GM18907 (cell line): ENCODE measurements at regions not wholly inside any gene's neighbourhood (a gene's known extent, or its start where the extent isn't known, plus 50 kb on each side); places are given as distances from the start of the nearest gene placed in this dataset.
"Not testable (repeated sequence)": the region's sequence is repeated elsewhere in the genome, so short reads cannot be mapped to it uniquely, and the experiment has no call there.

Experiments
- ATAC-seq: cut with Tn5 transposase; IDR thresholded peaks from one replicate; pipeline ENCODE4 v1.9.1; 2021; ENCODE audit warnings: mild to moderate bottlenecking, moderate library complexity; ENCODE audit not compliant: unreplicated experiment

DNA sequence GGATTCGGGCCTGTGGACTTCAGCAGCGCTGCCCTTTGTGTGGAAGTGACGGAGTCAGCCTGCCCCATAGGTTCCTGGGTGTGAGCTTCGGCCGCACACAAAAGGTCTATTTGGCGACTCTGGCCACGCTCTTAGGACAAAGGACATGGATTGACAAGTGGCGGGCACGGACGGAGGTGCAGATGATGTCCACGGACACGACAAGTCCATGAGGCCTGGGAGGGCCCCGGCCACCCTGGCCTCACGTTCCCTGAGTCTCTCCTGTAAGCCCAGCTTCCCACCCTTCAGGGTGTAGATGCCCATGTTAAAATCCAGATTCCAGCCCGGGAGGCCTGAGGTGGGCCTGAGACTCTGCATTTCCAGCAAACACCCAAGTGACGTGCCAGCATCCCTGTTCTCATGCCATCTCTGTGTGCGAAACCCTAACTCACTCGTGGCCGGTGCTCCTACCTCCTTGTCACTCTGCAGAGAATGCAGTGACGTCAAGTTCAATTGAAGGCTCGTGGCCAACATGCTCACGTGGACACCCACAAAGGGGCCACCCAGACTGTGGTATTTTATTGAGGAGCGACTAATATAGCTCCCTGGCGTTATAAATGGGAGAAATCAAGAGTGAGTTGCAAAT lies 111.7 kb downstream of the RTP5 start:
- no peak for ATAC-seq

DNA sequence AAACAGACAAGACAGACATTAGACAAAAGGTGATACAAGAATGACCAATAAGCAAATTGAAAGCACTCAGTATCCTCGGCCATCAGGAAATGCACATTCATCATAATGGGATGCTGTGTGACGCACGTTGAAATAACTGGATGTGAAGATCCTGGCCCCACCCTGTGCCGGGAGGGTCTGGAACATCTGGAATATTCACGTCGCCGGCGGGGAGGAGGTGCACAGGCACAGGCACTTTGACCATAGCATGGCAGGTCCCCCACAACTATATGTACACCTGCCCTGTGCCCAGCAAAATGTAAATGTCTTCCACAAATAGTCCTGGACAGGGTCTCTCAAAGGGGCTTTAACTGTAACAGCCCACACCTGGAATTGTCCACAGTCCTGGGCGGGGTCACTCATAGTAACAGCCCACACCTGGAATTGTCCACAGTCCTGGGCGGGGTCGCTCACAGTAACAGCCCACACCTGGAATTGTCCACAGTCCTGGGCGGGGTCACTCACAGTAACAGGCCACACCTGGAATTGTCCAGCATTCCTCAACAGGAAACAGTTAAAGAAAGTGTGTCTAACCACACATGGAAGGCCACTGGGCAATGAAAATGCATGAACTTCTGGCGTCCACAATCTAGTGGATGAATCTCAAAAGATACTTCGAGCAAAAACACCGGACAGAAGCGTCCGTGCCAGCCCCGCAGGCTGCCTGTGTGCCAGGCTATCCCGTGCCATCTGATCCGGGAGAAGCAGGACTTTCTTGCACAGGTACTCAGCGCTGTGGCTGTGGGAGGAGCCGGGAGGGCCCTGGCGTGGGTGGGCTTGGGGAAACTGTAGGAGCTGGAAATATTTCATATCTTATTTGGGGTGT lies 113.4 kb downstream of the RTP5 start:
- no peak for ATAC-seq

DNA sequence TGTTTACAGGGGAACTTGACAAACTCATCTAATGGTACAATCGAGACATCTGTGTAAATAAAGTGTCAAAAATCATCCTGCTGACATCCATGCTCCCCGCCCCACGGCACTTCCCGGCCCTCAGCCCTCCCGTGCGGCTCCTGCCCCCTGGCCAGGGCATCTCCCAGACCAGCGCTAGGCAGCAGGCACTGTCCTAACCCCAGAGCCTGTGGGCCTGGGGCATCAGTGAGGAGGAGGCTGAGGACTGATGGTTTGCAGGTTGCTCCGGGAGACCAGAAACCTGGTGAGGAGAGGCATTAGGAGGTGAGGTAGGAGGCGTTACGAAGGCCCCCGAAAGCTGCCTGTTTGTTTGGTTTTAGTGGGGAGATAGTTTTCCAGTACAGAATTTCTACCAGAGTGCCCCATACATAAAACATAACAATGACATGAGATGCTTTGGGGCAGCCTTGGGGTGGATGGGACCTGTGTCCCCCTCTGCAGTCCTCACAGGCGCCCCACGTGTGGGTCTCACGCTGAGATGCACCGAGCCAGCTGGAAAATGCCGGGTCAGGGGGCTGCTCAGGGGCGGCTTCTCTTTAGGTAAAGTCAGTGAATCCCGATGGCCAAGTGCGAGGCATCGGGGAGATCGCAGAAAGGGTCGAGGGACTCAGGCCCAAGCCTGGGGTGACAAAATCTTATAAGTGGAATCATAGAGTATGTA lies 114.2 kb downstream of the RTP5 start:
- no peak for ATAC-seq

DNA sequence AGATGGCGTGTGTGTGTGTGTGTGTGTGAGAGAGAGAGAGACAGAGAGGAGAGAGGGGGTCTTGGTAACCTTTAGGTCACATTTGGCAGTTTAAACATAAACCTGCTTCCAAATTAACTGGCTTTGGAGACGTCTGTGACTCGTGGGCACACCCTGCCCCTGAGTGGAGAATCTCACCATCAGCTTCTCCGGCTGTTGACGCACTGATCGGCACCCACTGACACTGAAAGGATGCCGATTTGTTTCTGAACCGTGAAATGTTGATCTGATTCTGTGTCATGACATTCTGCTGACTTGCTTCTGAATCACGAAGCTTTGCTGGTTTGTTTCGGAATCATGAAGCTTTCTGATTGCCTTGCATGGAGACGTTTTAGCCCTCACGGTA lies 114.7 kb downstream of the RTP5 start:
- no peak for ATAC-seq

DNA sequence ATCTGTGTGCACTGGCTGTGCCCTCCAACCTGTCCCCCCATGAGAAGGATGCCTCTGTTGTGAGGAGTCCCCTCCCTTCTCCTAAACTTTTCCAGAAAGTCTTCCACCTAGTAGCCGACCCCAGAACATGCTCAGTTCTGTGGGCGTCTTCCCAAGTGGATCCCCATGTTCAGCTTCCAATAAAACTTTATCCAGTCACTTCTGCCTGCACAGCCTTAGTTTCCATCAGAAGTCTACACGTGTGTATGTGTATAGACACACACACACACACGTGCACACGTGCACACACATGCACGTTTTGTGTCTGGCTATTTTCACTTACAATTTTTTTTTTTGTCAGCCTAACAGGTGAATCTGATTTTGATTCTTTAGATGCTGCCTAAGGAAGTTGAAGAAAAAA lies 115.1 kb downstream of the RTP5 start:
- no peak for ATAC-seq

DNA sequence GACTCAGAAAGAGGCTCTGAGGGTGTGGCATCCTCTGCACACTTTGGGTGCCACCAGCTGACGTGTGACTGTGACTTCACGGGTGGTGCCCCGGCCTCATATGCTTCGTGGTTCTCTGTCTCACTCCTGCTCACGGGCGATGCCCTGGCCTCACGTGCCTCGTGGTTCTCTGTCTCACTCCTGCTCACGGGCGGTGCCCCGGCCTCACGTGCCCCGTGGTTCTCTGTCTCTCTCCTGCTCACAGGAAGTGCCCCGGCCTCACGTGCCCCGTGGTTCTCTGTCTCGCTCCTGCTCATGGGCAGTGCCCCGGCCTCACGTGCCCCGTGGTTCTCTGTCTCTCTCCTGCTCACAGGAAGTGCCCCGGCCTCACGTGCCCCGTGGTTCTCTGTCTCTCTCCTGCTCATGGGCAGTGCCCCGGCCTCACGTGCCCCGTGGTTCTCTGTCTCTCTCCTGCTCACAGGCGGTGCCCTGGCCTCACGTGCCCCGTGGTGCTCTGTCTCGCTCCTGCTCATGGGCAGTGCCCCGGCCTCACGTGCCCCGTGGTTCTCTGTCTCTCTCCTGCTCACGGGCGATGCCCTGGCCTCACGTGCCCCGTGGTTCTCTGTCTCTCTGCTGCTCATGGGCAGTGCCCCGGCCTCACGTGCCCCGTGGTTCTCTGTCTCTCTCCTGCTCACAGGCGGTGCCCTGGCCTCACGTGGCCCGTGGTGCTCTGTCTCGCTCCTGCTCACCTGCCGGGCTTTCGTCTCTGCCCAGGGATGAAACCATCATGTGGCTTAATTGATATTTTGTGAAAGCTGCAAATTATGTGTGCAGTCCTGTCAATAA lies 115.8 kb downstream of the RTP5 start:
- ATAC-seq, result not testable (repeated sequence)

DNA sequence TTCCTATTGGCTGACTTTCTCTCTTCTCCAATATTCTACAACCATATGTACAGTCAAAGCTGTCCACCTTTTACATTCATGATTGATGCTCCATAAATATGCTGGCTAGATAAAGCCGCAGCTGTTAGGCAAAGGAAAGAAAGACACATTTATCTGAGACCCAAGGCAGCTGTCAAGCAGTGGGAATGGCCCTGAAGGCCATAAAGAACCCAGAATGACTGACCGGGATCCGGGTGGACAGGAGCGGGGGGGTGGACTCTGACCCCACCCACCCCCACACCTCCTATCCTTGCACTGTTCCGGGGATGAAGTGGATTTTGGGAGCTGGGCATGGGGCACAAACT lies 116.4 kb downstream of the RTP5 start:
- no peak for ATAC-seq

DNA sequence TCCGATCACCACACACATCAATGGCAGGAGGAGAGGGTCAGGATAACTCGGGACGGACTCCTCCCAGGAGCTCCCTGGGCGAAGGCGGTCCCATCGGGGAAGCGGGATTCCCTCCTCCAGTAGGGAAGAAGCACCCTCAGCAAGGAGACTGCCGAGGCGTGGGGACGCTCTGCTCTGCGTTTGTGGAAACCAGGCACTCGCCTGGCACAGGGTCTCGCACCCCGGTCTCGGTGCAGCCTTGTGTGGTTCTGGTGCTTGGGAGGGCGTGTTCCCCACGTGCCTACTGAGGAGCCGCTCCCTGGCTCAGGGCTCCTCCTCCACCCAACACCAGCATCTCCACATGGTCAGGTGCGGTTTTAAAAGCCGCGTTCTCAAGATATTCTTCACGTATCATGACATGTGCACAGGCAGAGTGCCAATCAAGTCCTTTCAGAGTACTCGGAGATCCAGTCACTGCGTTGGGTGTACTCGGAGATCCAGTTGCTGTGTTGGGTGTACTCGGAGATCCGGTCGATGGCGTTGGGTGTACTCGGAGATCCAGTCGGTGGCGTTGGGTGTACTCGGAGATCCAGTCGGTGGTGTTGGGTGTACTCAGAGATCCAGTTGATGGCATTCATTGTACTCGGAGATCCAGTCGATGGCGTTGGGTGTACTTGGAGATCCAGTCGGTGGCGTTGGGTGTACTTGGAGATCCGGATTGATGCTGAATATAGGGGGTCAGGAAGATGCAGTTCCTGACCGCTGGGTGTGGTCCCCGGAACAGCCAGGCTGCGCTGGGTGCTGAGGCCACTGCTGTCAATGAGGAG lies 117.5 kb downstream of the RTP5 start:
- ATAC-seq, result no peak

DNA sequence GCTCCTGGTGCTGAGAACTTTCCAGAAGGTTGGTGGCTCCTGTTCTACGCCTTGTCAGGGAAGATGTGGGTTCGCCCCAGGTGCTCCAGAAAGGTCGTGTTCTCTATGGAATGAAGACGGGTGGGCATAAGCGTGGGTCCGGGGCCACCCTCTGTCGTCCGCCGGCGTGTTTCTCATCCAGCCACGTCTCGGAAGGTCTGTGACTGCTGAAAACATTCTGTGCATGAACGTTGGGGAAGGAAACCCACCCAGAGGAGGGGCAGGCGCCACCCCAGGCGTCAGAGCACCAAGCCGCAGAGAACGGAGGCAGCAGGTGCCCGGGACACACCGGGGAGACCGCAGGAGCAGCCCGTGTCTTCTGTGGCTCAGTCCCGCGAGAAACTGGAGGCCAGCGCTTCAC lies 118.2 kb downstream of the RTP5 start:
- ATAC-seq, result no peak

DNA sequence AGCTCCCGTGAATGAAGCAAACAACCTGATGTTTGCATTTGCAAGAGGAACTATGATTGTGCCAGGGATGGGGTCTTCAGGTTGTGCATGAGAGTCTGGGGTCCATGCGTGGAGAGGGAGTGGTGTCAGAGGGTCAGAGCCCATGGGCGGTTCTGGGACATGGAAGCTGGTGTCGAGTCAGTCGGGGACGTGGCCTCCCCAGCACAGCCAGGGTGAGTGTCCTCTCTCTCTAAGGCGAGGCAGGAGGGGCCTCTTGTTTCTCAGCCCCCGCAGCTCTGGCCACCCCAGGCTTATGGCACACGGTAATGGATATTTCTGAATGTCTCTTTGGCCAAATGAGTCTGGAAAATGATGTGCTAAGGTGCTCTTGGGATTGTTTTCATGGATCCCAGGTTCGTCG lies 118.6 kb downstream of the RTP5 start:
- no peak for ATAC-seq

DNA sequence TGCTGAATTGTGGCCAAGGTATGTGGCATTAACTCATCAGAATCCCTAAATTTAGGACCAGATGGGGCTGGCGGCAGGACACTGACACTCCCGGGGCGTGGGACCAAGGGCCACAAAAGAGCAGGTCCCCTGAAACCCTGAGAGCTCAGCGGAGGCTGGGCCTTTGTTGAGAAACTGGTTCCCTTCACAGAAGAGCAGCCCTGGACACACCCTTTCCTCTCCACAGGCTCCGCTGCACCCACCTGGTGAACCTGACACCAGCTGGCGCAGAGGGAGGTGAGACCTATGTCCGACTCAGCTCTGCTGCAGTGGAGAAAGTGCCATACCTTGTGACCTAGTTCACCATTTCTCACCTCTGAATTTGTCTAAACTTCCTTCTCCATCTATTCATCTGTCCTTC lies 119.5 kb downstream of the RTP5 start:
- no peak for ATAC-seq

DNA sequence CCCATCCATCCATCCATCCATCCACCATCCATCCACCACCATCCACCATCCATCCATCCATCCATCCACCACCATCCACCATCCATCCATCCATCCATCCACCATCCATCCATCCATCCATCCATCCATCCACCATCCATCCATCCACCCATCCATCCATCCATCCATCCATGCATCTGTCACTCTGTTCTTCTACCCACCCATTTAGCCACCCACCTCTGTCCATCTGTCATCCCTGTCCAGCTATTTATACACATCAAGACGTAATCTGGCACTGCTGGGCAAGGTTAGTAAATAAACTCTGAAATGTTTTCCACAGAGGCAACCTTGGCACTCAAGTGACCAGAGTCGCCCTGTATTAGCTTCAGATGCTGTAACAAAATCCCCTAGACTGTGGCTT lies 120.9 kb downstream of the RTP5 start:
- ATAC-seq, result no peak

DNA sequence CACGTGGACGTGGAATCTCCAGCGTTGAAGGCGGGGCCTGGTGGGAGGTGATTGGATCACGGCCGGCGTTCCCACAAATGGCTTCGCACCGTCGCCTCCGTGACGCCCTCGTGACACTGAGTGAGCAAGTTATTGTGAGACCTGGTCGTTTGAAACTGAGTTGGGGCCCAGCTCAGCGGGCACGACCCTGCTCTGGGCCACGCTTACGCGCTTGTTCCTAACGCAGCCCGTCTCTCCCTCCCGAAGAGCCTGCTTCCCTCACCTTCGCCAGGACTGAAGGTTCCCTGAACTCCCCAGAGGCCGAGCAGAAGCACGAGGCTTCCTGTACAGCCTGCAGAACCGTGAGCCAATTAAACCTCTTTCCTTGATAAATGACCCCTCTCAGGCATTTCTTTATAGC lies 121.8 kb downstream of the RTP5 start:
- ATAC-seq, result no peak

DNA sequence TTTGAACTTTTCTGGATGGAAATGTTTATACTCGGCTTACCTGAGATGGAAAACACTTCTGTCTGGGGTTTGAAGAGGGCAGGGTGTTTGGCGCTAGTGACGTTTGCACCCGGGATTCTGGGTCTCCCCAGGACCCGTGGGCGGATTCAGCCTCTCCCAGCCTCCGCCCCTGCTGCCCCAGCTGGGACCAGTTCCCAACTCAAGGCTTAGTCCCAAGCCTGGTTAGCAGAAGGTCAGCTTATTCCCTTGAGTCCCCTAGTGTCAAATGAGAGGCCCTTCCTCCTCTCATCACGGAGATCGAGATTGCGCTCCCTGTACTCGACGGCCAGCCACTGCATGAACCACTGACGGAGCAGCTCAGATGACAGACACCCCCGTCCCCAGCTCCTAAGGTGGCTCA lies 123.2 kb downstream of the RTP5 start:
- ATAC-seq, result no peak

DNA sequence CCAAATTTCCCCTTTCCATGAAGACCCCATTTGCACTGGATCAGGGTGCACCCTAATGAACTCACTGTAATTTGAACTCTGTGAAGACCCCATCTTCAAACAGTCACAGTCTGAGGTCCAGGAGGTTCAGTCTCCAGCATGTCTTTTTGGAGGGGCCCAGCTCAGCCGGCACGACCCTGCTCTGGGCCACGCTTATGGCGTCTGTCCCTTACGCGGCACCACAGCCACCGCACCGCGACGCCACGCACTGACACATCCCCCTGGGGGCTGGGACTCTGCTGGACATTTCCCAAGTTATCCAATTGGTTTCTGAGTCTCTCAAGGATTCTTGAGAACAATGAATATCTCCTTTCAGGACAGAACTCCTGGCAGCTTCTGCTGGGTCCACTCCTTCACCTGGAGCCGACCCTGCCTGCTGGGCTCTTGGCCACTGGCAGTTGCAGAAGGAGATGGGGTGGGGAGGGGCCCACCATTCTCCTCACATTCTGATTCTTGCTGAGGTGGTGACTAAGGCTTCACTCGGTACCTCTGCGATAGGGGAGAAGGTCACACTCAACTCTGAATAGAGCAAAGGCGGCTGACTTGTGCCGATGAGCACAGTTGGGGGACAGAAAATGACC lies 124.0 kb downstream of the RTP5 start:
- no peak for ATAC-seq

DNA sequence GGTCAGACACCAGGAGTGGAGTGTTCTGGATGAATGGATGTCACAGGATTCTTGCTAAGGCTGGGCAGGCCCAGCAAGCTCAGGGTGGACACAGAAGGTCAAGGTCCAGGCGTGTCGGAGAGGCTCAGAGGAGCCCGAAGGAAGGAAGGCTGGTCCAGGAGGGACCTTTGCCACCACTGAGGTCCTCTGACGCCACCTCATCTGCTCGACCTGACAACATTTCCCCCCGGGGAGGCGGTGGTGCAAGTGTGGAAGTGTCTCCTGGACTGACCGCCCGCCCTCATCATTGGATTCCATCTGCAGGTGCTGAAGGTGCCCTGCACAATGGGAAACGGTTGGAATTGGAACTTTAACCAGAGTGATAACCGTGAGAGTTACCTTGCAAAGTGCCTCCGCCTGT lies 124.6 kb downstream of the RTP5 start:
- ATAC-seq, result no peak

DNA sequence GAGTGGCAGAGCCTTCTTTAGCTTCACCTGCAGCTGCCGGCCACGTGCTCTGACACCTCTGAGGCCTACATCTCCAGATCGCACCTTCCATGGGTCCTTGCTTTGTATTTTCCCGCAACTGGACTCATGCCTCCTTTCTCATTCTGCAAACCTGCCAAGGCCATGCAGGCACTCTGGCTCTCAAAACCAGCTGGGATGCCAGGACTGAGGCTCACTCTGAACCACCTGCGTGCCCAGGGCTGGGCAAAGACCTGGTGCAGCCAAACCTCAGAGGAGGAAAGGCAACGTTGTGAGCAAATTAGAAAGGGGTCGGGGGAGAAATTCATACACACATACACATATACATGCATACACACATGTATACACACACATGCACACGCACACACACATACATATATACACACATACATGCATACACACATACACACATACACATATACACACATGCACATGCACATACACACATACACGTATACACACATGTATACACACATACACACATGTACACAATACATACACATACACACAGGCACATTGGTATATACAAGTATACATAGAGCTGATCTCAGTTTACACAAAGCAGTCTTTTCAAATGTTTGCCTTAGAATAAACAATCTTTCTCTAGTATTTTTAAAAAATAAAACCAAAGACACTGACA lies 125.2 kb downstream of the RTP5 start:
- no peak for ATAC-seq

DNA sequence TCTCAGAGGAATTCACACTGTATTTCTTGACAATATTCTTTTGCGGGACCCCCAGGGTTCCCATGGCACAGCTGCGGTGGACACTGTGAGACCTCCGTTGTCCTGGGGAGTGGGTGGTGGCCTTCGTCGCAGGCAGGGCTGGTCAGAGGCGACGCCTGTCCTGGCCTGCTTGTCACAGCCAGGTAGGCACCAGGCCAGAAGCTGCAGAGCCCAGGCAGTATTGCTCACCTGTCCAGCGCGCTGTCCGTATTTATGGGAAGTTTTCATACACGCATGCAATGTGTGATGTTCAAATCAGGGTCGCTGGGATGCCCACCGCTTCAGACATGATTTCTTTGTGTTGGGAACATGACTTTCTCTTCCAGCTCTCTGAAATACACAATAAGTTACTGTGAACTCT lies 126.6 kb downstream of the RTP5 start:
- no peak for ATAC-seq

DNA sequence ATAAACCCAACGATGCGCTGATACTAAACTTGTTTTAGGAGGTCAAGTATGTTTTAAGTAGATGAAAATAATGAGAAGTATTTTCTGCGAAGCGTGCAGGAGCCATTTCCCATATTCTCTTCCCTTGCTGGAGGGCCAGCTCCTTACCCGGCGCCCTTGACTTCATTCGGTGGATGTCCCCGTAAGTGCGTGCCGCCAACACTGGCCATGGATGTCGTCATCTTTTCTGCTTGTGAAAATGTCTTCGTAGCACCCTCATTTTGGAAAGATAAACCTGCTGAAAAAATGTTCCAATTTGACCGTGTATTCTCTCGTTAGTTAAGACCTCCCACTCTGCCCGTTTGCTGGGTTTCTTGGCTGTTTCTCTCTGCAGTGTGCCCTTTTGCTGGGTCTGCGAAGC lies 127.5 kb downstream of the RTP5 start:
- ATAC-seq, result no peak

DNA sequence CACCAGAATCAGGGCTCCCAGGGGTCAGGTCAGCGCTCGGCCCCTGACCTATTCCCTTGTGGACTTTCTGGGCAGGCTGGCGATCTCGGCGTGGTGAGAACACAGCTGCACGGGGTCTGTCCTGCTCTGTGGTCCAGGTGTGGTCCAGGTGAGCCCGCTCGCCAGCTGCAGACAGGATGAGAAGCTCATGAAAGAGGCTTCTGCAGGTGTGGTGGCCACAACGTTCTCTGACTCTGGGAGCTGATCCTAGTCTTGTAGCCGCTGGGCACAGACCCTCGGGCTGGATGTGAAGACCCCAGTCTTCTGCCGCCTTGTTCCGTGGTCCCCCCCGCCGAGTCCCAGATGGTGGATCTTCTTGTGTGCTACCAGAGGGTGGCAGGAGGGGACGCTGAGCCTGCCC lies 129.7 kb downstream of the RTP5 start:
- ATAC-seq, result no peak
